ENCODE measurements at regions not wholly inside any gene's neighbourhood (a gene's known extent, or its start where the extent isn't known, plus 50 kb on each side); places are given as distances from the start of the nearest gene placed in this dataset.

DNA sequence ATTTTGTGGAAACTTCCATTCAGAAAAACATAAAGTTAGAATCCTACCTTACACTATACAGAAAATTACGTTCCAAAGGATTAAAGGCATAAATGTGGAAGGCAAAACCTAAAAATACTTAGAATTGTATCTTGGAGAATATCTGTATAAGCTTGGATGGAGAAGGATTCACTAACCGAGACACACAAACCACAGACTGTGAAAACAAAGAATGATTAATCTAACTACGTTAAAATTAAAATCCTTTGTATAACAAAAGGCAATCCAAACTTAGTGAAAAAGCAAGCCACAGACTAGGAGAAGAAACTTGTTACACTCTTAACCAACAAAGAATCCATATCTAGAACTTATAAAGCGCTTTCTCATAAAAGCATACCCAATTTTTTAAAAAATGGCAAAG, 678.8 kb downstream of the INHBA start:
- no peak for DNase-seq

GRCh38 chr7:41020056-41020455, 682.8 kb downstream of the INHBA start:
- DNase-seq, result no peak

DNA sequence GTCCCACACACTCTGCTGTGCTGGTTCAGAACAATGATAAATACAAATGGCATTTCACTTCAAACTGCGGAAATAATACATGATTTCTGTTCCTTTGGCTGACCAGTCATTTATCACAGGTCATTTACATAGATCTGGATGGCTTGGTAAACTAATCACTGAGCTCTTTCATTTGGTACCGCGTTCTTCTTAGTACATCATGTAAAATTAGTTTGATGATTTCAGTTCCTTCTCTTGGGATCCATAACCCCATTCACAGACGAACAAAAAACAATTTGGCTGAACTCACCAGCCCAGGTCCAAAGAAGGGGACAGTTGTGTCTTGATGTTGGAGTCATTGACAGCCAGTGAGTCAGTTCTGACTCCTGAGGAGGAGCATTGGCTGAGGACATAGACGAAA, 689.8 kb downstream of the INHBA start:
- DNase-seq, result no peak

DNA sequence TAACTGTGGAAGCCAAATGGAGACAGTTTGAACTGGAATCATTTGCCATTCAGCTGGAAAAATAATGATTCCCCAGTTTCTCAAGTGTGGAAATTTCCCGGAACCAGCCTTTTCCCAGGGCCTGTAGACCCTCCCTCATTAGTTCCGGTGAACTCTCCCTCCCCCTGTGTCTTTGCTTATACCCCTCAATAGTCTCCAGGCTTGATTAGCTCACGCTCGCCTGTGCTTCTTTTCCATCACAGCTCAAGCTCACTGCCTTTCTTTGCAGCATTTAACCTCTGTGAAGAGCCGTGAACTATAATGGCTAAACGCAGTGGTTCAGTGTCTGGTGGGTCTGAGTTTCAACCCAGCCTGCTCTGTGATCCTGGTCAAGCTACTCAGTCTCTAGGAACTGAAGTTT, 690.8 kb downstream of the INHBA start:
- DNase-seq, result peak; percentile 52

GRCh38 chr7:41010967-41011366, 691.9 kb downstream of the INHBA start:
- DNase-seq, result no peak

DNA sequence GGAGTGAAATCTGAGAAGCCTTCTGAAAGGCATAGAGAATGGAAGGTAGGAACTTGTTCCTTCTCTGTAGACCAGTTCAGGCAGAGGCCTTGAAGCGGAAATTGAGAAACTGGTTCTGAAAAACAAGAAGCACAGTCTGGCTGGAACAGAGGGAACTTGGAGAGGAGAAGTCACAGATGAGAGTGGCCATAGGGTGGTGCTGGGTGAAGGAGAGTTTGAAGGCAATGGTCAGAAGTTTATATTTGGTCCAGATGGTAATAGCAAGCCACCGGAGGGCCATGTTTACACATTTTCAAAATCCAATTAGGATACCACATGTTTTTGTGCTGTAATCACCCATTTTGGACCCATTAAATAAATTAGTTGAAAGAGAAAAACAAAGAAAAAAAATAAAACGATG, 692.5 kb downstream of the INHBA start:
- no peak for DNase-seq

GRCh38 chr7:41007811-41008210, 695.1 kb downstream of the INHBA start:
- DNase-seq, result no peak

DNA sequence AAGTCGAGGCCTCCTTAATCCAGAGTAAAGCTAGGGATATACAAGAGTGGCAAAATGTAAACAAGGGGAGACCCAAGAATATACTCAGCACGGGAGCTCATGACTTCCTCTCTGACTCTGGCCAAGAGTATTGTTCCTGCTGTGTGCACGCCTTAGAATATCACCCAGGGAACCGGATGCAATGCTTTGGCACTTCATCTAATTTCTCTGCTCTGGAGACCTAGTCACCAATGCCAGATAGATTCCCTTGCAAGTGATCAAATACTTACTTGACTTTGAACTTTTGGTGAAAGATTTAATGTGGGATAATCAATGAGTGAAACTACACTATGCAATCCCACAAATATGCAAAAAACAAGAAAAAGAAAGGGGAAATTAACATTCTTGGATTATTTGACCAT, 695.5 kb downstream of the INHBA start:
- DNase-seq, result no peak

GRCh38 chr7:41006306-41006995, 696.4 kb downstream of the INHBA start:
- DNase-seq, result no peak

- no peak for DNase-seq
Measured at GRCh38 chr7:41005374-41005901, 697.5 kb downstream of the INHBA start.

DNA sequence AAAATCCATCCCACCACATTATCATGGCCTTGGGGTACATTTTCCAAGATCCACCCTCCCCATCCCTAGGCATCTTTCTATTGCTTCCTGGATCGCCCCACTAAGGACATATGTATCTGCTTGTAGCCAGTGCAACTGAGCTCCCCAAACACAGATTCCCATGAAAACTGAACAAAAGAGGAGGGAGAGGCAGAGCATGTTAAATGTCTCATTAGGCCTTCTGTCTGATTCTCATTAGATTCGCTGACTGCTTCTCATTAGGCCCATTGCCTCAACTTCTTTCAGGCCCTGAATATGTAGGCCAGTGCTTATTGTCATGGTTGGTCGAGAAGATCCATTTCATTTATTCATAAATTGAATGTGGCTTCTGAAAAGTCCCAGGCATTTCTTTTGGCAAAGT, 698.9 kb downstream of the INHBA start:
- DNase-seq, result peak; percentile 40

GRCh38 chr7:41003611-41003940, 699.3 kb downstream of the INHBA start:
- no peak for DNase-seq

DNA sequence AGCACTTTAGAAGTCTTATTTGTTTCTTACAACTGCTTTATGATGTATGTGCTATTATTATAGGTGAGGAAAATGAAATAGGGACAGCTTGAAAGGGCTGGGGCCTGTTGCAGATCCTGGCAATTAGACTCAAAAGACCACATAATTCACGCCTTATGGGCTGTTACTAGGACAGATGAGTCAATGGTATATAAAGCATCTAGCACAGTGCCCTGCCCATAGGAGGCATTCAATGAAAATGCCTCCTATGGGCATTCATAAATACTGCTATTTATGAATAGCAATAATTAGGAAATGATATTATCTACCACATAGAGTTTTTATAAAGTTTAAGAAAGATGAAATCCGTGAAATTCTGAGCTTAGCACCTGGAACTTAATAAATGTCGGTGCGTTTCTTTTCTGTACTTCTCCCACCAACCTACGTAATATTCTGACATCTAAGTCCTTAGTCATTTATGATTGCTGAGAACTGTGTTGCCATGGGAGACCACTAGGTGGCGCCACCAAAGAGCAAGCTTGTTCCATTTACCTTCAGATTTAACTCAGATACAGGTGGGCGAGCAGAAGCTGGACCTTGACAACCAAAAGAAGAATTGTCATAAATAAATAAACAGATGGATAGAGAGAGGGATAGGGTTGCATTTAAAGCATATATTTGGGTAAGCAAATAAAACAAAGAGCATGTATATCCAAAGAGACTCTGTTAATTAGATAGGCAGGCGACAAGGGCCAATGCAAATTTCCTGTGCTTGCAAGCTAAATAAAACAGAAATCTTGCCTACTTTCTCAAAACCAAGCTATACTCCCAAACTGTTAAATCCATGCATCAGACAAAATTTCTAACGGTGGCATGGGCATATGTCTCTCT, 699.9 kb downstream of the INHBA start:
- DNase-seq, result no peak

DNA sequence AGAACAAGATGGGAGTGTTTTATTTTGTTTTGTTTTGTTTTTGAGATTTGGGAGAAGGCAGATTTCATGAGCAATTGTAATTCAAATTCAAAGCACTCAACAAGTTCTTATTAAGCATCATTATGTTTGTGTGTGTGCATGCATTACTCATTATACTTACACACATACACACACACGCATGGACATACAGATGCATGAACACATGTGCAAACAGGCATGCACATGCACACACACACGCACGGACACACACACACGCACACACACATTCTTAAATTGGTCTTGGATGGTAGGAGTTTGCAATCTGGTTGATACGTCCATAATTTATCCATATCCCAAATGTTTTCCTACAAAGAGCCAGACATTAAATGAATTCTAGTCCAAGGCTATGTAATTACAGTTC, 702.8 kb downstream of the INHBA start:
- DNase-seq, result no peak

DNA sequence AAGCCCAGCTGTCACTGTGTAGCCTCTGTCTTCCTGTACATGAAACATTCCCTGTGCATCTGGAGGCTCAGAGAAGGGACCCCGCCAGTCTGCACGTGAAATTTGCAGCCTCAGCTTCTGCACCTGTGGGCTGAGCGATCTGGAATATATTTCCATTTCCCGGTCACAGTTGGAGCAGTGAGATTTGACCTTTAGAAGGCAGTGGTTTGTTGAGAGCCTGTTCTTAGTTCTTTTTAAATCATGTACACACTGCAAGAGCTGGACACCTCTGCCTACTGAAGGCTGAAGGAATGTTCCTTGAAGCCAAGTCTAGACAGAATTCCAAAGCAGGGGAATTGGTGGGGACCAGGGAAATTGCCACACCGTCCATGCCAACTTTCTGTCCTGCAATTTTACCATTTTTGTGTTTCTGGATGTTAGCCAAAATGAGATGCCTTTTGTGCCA, 706.6 kb downstream of the INHBA start:
- DNase-seq, result no peak

GRCh38 chr7:40990841-40991240, 712.0 kb downstream of the INHBA start:
- DNase-seq, result no peak

DNA sequence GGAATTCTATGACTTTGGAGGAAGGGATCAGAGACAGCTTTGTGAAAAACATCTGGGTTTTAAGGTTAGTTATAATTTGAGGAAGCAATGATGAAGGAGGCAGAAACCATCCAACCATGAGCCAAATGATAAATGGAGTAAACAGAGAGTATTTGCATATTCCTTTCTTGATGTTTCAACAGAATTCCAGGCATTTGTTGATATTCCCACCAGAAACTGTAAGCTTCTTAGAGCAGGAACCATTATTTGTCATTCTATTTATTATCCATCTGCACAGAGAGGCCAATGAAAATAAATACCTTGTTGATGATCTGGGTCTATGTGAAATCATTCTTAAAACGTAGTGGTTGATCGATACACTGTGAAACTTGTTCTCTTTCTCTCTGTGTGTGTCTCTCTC, 715.3 kb downstream of the INHBA start:
- no peak for DNase-seq

- no peak for DNase-seq
Measured at GRCh38 chr7:40986351-40986873, 716.5 kb downstream of the INHBA start.

DNA sequence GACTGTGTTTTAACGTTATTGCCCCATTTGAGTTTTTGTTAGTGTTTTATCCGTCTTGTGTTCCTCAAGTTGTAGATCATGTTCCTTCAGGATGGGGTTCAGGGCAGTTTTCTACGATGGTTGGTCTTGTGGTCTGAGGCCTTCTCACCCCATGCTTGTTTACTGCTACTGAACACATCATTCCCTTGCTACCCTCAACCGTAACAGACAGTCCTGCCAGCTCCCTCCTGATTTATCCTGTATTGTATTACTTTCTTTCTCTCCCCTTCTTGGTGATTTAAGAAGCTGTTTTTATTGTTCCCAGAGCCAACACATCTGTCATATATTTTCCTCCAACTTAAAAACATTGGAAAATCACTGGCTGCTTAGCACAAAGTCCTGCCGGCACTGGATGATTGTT, 719.8 kb downstream of the INHBA start:
- no peak for DNase-seq

DNA sequence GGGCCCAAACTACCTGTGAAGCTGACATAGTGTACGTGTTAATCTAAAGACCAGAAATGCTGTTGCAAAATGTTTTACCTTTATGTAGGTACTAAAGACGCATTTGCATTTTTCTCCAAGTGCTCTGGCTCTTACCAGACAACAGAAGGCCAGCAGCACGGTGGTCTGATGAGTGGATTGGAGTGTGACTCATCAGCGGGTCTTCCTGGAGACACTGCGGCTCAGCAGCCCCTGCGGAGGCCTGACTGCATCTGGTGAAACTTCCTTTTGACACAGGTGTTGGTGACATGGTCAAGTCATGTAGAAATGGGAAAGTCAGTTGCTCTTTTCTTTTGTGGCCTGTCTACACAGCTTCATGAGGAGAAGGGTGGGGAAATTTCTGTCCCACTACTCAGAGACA, 723.6 kb downstream of the INHBA start:
- DNase-seq, result no peak

- no peak for DNase-seq
Measured at GRCh38 chr7:40978047-40978446, 724.8 kb downstream of the INHBA start.

DNA sequence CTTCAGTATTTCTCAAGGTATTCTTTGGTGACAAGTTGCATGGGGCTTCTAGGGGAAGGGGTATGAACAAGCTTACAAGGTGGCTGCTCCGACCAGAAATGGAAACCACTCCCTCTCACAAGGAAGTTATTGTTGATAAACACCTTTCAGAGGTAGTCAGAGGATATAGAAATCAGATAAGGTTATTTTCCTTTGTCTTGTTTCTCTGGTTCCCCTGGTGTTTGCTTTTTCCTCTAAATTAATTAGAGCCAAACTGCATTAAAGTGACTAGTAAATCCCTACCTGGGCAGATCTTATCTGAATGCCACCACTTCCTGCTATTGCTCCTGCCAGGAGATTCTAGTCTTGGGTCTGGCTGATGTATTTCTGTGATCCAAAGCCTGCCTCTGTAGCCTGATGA, 725.4 kb downstream of the INHBA start:
- no peak for DNase-seq

GRCh38 chr7:40972426-40972825, 730.5 kb downstream of the INHBA start:
- no peak for DNase-seq

- DNase-seq, result no peak
Measured at GRCh38 chr7:40969641-40970040, 733.2 kb downstream of the INHBA start.

All from retina (tissue), 1 donor.